Left forelimb (tissue), 1 donor: ENCODE measurements at regions not wholly inside any gene's neighbourhood (a gene's known extent, or its start where the extent isn't known, plus 50 kb on each side); places are given as distances from the start of the nearest gene placed in this dataset.

Source experiments
- DNase-seq: peaks from one replicate; pipeline ENCODE4 v3.0.0-alpha.2; 2018; ENCODE audit warnings: low spot score

DNA sequence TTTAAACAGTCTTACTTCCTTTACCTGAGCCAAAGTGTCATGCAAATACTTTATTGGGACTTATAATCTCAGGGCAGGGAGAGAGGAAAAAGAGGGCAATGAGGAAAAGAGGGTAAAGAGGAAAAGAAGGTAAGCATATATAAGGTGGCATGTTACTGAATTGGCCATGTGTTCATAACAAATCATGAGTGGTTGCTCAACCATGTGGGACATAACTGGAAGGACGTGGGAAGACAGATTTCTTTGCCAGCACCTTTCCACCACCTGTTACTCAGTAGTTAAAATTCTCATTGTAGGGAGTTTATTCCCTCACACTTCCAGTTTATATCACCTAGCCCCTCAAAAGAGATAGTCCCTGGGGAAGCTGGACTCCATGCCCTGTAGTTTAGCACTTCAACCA lies 54.7 kb upstream of the TPRG1 start:
- DNase-seq, result no peak

DNA sequence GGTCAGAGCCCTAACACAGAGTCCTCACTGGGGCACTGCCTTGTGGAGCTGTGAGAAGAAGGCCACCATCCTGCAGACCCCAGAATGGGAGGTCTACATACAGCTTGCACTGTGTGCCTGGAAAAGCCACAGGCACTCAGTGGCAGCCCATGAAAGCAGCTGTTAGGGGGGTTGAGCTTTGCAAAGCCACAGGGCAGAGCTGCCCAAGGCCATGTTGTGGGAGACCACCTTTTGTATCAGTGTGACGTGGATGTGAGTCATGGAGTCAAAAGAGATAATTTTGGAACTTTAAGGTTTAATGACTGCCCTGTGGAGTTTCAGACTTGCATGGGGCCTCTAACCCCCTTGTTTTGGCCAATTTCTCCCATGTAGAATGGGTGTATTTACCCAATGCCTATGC lies 52.9 kb upstream of the TPRG1 start:
- DNase-seq, result no peak

DNA sequence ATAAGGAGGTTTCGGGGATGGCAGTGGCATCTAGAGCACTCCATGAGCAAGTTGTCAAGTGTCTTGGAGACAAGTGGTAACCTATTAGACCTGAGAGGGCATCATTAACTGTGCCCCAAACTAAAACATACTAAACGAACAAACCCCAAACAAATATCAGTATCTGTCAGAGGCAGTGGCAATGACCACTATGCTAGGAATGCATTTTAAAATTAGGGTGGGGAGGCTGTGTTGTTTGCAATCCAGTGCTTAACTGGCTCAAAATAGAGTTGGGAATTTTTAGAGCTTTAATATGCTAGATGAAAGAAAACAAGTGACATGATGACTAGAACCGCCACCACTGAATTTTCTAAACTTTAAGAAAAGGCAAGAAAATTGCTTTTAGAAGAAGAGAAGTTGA lies 51.8 kb upstream of the TPRG1 start:
- no peak for DNase-seq

DNA sequence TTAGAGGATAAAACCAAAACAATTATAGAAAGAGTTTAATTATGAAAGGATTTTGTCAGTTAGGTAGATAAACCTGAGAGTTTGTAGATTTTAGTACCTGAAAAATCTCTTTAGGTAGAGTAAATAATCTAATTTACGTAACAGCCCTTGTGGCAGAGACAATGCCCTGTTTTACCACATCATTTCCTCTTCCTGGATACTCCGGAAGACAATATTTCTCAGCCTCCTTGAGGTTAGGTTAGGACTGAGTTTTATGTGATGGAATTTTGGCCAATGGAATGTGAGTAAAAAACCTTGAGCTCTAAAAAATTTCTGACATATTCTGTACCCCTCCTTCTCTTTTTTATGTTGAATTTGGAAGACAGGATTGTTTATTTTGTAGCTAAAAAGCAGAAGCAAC lies 50.7 kb upstream of the TPRG1 start:
- no peak for DNase-seq
